Dermis microvascular lymphatic vessel endothelial cell (primary cell): ENCODE measurements at regions not wholly inside any gene's neighbourhood (a gene's known extent, or its start where the extent isn't known, plus 50 kb on each side); places are given as distances from the start of the nearest gene placed in this dataset.
"Not testable (repeated sequence)": the region's sequence is repeated elsewhere in the genome, so short reads cannot be mapped to it uniquely, and the experiment has no call there.

Source experiments
- DNase-seq, 2 donors: peaks; one replicate each; pipeline versions ENCODE4 v3.0.0 to v3.0.0-alpha.2; 2010; ENCODE audit warnings: low read depth in 2 of 2

DNA sequence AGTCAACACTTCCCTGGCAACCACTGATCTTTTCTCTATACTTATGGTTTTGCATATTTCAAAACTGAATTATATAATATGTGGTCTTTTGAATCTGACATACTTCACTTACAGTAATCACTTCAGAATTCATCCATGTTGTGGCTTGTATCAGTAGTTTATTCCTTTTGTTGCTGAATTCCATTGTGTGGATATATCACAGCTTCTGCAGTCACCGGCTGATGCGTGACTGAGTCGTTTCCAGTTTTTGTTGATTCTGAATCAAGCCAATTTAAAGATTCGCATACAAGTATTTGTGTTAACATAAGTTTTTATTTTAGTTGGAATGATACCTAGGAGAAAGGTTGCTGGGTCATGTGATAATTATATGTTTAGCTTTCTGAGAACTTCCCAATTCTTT lies 672.5 kb upstream of the ANKRD30A start:
- peak in 1 of 2 donors; percentile 76 for DNase-seq

DNA sequence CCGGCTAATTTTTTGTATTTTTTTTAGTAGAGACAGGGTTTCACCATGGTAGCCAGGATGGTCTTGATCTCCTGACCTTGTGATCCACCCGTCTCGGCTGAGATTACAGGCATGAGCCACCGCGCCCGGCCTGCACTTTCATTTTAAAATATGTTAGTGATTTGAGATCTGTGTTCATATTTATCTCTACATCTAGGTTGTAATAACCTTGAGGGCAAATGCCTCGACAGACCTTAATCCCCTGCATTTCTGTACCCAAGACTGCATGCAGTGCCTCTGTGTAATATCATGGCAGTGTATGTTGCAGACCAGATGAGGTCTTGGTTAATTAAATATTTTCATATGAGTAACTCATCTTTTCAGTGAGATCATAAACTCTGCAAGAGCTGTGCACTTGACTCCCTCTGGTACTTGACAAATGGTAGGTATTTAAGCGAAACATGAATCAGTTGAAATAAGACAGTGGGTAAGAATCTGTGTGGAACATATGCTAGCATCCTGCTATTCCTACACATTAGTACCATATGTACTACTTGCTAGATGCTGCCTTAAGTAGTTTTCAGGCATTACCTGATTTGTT lies 673.9 kb upstream of the ANKRD30A start:
- DNase-seq, result no peak

DNA sequence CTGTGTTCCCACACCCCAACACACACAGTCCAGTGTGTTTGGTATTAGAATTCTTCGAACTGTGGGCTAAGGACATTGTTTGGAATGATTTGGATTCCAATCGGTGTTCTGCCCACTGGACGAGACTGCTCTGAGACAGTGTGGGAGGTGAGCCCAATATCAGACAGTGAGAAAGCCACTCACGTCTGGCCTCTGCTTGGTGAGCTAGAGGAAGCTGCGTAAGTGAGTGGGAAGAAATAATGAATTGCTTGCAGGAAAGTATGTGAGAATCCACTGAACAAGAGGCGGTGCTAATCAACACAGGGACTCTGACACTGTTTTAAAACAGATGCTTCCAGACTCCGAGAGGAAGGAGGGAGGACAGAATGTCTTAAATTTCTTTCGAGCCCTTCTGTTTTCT lies 675.0 kb upstream of the ANKRD30A start:
- no peak for DNase-seq

DNA sequence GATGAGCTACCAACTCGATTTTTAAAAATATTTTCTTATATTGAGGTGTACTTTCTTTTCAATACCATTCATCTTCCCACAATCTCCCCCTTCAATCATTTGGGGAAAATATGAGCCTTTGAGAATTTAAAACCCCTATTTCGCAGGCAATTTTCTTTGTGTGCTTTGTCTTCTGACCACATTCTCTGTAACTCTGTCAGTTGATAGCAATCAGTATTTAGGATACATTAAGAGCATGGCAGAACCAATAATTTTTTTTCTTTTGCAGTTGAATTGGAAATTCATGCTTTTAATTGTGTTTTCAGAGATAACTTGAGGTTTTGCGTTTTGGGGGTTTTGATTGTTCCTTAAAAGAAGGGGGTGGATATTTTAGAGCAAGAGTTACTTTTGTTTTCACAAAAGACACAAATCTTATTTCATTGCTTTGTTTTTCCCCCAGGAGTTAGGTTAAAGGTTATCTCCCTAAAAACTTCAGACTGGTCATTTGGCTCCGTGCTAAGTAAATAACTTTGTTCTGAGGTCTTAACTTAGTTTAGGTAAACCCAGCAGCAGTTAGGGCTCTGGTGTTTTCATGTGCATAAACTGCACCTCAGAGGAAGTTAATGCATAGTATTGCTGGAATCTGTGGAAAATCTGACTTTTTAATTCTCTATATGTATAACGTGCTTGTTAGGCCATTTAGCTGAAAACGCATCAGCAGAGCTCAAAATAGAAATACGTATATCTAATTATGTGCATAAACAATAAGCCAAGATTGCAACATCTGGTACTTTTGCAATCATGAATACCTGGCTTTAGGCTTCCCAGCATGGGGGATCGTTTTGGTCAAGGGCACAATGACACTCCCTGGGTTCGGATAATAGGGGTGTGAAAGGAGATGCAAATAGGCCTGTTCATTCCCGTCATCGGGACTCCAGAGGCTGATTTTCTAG lies 676.4 kb upstream of the ANKRD30A start:
- no peak for DNase-seq

DNA sequence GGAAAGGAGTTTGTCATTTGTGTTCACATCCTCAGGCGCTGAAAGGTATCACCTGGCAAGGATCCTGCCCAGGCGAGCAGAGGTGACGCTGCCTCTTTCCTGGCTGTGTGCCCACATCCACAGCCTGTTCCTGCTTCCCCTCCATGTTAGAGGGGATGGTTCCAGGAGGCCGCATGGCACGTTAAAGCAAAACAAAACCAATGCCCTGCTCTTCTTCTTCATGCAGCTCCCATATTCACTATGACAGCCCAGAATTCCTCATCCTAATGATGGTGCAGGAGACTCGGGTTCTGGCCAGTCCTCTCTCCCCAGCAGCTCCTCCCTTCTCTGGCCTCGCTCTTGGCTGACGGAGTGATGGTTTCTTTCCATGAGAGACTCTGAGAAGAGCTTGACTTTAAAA lies 678.5 kb upstream of the ANKRD30A start:
- DNase-seq, result peak; percentile 31 to 65

DNA sequence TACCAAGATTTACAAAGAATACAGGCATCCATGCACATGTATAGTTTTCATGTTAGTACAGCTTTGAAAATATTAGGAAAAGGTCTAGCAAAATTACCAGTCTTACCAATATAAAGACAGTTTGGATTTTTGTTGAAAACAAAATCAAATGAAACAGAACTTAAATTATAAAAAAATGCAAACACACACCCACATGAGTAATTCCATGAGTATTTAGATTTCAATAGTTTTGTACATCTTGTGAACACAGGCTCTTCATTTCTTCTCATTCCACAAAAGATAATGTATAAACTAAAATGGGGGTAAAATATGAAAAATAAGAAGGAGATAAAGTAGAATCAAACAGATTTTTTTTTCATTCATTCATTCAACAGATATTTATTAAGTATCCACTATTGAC lies 682.2 kb upstream of the ANKRD30A start:
- DNase-seq, result no peak

DNA sequence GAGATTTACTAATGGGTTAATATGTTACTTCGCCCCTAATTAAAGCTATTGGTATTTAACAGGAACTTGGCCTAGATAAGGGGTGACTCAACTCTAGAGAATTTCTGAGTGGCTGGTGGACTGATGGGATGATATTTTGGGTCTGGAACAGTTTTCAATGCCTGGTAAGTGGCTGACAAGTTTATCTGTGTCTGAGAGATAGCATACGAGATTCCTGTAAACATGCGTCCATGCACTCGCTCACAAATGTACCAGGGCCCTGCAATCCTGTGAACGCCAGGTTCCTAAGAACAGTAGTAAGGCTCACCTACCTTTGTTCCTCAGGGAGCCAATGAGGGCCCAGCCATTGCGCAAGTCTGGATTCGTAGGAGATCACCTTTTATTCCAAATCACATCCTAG lies 683.8 kb upstream of the ANKRD30A start:
- DNase-seq, result no peak

DNA sequence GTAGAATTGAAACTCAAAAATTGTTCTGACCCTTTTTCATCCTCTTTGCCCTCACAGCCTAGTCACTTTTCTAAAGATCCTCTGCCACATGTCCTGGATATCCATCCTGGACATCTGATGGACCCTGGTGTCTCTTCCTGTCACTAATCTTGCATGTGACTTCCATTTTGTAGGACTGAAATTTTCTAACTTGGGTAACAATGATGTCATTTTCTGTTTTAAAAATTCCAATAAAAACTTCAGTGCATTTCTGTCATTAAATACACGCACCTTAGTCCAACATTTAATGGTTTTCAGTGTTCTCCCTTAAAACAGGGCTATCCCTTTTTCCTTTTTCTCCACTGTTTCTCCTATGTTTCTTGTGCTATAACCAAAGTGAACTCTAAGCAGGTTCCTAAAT lies 684.9 kb upstream of the ANKRD30A start:
- no peak for DNase-seq

DNA sequence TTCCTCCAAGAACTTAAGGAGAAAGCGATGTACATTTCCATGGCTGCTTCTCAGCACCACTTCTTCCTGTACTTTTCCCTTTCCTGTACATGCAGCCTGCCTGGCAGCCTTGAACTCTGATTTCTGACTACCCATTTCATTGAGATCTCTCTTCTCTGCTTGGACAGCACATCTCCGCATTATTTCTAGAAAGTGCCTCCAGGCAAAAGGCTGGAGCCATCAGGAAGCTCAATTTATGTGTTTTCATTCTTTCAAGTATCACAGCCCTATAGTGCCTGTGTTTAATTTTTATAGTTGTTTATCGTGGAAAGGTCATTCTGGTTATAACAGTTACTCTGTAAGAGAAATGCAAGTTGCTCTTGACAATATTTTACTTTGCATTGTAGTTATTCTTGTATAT lies 688.0 kb upstream of the ANKRD30A start:
- DNase-seq, result no peak

DNA sequence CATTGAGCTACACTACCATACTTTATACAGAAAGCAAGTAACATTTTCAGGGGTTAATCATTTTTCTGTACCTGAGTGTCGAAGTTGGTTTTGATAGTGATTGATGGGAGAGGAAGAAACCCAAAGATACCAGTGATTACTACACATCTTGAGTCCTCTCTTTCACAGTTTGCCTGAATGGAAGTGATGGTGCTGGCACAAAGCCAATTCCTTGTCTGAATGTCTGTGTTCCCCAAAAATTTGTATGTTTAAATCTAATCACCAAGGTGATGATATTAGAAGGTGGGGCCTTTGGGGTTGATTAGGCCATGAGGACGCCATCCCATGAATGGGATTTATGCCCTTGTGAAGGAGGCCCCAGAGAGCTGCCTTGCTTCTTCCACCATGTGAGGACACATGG lies 696.9 kb upstream of the ANKRD30A start:
- DNase-seq, result no peak

DNA sequence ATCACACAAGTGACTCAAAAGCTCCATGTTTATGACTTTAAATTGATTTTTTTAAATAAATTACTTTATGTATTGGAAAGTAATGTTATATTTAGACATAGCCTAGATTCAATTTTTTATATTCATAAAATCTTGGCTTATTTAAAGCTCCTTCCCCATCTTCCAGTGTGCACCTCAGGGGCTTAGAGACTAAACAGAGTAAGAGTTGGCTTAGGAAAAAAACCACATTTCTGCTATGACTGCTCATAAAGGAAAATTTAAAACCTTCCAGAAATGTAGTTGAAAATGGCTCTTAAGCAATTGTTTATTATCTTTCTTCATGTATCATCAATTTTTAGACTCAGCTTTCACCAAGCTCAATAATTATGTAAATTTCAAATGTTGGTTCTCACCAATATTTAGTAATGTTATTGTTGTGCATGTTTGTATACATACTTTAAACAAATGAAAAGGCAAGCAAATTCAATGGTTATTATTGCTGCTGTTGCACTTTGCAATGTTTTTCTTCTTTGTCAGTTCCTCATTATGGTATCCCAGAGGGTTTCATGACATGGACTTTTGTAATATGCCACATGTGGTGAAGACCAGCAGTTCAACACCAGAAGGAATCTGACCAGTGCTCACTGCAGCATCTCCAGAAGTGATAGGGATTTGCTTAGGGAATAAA lies 700.1 kb upstream of the ANKRD30A start:
- DNase-seq, result no peak

DNA sequence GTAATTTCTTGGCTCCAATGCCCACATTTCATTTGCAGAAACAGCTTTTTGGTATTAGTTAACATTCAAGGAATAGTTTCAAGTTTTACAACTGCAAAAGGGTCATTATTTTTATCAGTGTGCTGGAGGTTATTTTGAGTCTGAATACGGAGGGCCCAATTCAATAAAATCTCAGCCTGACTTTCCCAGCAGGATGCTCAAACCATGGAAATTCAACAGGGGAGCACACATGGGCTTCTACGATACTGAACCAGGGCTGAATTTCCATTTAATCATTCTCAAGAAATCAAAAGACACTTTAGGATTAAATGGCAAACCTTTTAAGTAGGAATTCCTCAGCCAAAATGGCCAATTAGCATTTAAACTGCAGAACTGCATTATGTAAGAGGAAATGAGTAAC lies 700.9 kb upstream of the ANKRD30A start:
- no peak for DNase-seq

DNA sequence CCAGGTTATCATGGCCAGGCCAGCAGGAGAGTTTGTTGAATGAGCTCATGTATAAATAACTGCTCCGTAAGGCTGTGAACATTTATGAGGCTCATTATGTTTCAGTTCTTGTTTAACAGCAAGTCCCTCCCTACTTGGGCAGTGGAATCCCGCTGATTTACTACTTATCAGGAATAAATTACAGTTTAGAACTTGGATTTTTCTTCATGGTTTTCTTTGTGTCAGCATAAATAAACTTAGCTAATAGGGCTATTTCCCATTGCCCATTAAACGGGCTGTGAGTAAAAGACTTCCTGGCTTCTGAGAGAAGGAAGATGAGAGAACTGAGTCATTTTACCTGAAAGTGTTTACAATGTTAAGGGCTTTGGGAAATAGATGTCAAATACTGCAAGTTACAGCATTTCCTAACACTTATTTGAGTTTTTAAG lies 701.6 kb upstream of the ANKRD30A start:
- no peak for DNase-seq

DNA sequence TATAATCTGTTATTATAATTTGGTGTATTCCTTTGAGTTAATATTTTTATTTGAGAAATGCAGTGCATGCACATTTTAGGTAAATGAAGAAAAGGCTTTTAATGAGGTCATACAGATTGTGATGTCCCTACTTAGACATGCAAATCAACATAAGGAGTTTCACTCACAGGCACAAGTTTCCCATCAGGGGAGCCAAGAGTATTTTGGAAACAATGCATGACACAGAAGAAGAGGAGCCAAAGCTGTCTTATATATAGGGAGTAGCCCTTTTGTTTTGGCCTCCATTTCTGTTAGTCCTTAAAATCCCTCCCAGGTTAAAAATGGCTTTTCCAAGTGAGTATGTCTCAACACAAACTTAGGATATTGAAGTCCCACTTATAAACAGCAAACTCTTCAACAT lies 703.4 kb upstream of the ANKRD30A start:
- DNase-seq, result no peak

DNA sequence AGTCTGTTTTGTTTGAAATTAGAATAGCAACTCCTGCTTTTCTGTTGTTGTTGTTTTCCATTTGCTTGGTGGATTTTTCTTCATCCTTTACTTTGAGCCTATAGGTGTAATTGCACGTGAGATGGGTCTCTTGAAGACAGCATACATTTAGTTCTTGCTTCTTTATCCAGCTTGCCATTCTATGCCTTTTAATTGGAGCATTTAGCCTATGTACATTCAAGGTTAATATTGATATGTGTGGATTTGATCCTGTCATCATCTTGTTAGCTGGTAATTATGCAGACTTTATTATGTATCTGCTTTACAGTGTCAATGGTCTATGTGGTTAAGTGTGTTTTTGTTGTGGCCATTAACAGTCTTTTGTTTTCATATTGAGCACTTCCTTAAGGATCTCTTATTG lies 708.9 kb upstream of the ANKRD30A start:
- no peak for DNase-seq

DNA sequence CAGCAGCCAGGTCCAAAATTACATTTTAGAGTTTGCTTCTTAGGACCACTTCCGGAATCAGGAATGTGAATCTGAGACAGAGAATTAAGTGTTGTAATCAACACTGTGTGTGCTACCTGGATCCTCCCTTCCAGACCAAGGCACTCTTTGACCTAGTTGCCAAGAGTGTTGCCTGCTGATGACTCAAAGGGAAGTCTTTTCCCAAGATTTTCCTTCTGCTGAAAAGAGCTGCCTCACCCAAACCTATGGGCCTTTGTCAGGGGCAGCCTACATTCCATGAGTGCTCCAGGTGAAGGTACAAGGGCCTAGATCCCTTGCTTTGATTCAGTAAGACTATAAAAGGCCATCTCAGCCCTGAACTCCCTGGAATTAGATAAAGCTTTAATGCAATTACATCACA lies 712.5 kb upstream of the ANKRD30A start:
- DNase-seq, result no peak

DNA sequence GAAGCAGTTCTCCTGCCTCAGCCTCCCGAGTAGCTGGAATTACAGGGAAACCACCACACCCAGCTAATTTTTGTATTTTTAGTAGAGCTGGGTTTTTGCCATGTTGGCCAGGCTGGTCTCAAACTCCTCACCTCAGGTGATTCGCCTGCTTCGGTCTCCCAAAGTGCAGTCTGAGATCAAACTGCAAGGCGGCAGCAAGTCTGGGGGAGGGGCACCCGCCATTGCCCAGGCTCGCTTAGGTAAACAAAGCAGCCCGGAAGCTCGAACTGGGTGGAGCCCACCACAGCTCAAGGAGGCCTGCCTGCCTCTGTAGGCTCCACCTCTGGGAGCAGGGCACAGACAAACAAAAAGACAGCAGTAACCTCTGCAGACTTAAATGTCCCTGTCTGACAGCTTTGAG lies 725.2 kb upstream of the ANKRD30A start:
- DNase-seq, result not testable (repeated sequence)

DNA sequence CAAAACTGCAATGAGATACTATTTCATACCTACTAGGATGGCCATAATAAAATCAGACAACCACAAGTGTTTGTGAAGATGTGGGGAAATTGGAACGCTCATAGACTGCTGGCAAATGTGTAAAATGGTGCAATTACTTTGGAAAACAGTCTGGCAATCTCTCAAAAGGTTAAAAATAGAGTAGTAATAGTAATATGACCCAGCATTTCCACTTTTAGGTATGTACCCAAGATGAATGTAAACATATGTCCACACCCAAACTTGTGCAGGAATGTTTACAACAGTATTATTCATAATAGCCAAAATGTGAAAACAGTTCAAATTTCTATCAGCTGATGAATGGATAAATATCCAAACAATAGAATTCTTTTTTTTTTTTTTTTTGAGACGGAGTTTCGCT lies 731.6 kb upstream of the ANKRD30A start:
- no peak for DNase-seq

DNA sequence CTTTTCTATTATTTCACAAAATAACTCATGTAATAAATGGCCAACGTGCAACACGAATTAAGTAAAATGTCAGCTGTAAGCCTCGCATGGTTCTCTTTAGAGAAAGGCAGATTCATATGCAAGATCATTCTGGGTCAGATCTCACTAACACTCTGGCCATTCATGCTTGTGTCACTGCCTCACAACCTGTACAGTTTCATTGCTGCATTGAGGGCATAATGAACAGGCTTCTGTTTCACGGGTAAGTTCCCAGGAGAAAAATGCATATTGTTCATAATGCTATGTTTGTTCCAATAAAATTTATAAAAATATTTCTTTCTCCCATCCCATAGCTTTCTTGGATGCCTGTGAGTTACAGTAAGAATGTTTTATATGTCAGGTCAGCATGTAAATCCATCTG lies 734.0 kb upstream of the ANKRD30A start:
- no peak for DNase-seq

DNA sequence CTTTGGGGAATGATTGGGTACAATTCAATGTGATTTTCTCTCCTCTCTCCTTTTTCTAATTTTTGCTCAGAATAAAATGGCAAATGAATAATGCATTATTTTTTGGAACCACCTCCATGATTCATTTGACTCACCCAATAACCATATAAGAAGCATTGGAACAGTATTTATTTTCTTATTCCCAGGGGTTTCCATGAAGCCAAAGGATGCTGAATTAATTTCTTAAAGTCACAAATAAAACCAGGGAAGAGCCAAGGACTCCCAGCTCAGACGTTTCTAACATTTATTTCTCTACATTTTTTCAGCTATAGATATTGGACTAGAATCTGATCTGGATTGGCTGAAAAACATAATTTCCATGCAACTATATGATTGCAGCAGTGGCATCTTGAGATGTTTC lies 735.2 kb upstream of the ANKRD30A start:
- no peak for DNase-seq

DNA sequence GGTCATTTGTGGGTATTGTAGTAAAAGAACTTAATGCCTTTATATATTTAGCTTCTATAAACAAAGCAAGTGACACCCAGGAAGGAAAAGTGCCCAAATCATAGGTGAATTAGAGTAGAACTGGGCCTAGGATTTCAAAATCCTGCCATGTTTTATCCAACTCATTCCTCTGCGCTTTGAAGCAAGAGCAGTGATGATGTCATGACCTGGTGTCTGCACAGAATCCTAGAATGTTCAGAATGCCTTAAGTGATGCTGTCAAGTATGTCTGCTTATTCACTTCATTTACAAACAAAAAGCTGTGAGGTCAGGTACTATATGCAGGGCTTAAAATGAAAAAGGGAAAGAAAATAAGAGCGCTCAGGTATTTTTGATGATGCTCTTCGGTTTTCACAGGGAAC lies 737.2 kb upstream of the ANKRD30A start:
- no peak for DNase-seq

DNA sequence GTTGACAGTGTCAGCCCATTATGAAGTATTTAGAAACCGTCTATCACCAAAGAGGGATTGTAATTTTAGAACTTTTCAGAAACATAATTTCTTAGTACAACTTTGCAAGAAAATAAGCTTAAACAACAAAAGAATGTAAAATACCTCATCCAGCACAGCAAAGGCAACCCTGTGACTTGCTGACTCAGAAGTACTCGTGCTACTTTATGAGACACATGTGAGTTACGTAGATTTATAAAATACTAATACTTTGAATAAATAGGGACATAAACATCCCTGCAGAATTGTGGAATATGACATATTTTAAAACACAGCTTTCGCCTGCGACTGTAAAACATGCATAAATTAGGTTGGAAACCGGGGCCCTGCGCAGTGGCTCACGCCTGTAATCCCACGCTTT lies 739.7 kb upstream of the ANKRD30A start:
- no peak for DNase-seq

DNA sequence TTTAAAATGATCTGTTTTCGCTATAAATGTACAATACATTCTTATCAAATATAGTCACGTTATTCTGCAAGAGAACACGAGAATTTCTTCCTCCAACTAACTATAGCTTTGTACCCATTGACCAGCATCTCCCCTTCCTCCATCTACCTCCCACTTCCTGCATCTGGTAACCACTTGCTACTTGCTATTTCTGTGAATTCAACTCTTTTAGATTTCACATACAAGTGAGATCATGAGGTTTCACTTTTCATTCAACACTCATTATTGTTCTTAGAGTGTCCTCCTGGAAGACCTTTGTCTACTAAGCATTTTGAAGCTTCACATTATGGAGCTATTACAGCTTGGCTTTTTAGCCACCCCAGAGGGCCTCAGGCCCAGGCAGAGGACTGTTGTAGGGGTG lies 741.3 kb upstream of the FZD8 start:
- no peak for DNase-seq
